Transverse colon (tissue), 3 donors: ENCODE measurements at regions not wholly inside any gene's neighbourhood (a gene's known extent, or its start where the extent isn't known, plus 50 kb on each side); places are given as distances from the start of the nearest gene placed in this dataset.

Source experiments
- EP300 ChIP-seq: sonication (generic); formaldehyde crosslinking; IDR thresholded peaks from one replicate; pipeline ENCODE4 v1.6.1; 2017; ENCODE audit warnings: antibody characterized with exemption, low read depth
- POLR2A ChIP-seq: fragments of 450-650 bp; IDR thresholded peaks from one replicate; pipeline ENCODE4 v1.6.1; 2016; ENCODE audit warnings: antibody characterized with exemption, mild to moderate bottlenecking, moderate library complexity
- POLR2AphosphoS5 ChIP-seq, 3 donors: sonication (generic); formaldehyde crosslinking; IDR thresholded peaks; one replicate each; pipeline ENCODE4 v1.6.1; 2016; ENCODE audit warnings: antibody characterized with exemption in 3 of 3

DNA sequence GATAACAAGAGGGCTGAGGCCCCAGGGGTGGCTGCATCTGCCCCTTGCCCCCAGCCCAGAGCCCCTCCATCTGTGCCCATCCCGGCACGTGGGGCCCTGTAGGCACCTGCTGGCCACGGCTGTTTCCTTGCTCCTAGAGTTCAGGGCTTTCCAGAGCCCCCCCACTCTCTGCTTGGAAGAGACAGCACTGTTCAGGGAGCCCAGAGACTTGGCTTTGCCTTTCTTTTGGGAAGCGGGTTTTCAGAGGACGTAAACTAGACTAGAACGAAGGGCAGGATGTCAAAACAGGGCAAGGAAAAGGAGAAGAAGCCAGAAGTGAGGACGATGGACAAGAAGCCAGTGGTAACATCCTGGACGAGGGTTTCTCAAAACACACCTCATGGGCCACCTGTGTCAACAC lies 163.3 kb upstream of the LHX5 start:
- TF ChIP-seq EP300 (no peak), POLR2AphosphoS5 (IDR thresholded peaks at IDR 0.05) (no peak), POLR2A (no peak)
